LNCaP clone FGC (cell line): ENCODE measurements at regions not wholly inside any gene's neighbourhood (a gene's known extent, or its start where the extent isn't known, plus 50 kb on each side); places are given as distances from the start of the nearest gene placed in this dataset.
"Not testable (repeated sequence)": the region's sequence is repeated elsewhere in the genome, so short reads cannot be mapped to it uniquely, and the experiment has no call there.

Experiments
- DNase-seq: peaks from one replicate; pipeline ENCODE4 v3.0.0-alpha.2; 2011; ENCODE audit warnings: low read depth
- H3K4me3 ChIP-seq: 2 replicates; pipeline ENCODE4 v1.5.1; 2011; ENCODE audit warnings: mild to moderate bottlenecking, low read depth, low read length, control low read depth
- CTCF ChIP-seq: IDR thresholded peaks from 2 replicates; pipeline ENCODE4 v1.5.1; 2012; ENCODE audit warnings: mild to moderate bottlenecking; ENCODE audit not compliant: control insufficient read depth, insufficient read depth; ENCODE audit errors: extremely low read depth

GRCh38 chr10:11663763-11664555 lies 52.5 kb upstream of the USP6NL start:
- no peak for TF ChIP-seq CTCF
- no peak overlapping the region for H3K4me3 ChIP-seq
- no peak for DNase-seq

- not testable (repeated sequence) for DNase-seq, H3K4me3 ChIP-seq
Measured at GRCh38 chr10:11663126-11663515, 51.7 kb upstream of the USP6NL start.

- no peak for TF ChIP-seq CTCF
- DNase-seq: no peak
- no peak overlapping the region for H3K4me3 ChIP-seq
Measured at GRCh38 chr10:11661441-11661840, 50.0 kb upstream of the USP6NL start.
